Brain pericyte (primary cell): ENCODE measurements at regions not wholly inside any gene's neighbourhood (a gene's known extent, or its start where the extent isn't known, plus 50 kb on each side); places are given as distances from the start of the nearest gene placed in this dataset.

Source experiments
- DNase-seq: peaks from one replicate; pipeline ENCODE4 v3.0.0-alpha.2; 2012; ENCODE audit warnings: low read depth, low spot score

DNA sequence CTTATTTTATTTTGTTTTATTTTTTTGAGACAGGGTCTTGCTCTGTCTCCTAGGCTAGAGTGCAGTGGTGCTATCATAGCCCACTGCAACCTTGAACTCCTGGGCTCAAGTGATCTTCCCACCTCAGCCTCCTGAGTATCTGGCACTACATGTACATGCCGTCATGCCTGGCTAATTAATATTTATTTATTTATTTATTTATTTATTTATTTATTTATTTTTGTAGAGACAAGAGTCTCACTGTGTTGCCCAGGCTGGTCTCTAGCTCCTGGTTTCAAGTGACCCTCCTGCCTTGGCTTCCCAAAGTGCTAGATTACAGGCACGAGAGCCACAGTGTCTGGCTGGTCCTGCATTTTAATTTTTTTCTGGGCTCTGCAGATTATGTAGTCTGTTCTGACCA lies 84.9 kb upstream of the BCOR start:
- DNase-seq = no peak

GRCh38 chrX:40182095-40182494 lies 84.3 kb upstream of the BCOR start:
- DNase-seq = no peak

DNA sequence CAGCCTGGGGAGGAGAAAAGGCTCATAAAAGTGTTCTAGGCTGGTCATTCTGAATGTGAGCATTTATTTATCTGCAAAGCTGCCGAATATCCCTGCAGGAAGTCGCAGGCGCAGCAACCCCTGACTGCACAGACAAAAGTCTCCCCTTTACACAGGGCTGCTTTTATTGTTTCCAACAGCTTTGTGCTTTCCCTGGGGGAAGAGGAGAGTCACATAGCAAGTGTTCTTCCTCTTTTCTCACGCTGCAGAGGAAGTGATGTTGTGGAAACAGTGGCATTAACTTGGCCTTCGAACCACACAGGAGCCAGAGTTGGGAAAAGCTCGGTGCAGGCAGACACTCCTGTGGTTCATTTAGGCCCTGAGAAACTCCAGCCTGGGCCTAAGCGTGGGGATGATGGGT lies 81.5 kb upstream of the BCOR start:
- DNase-seq = no peak

- DNase-seq = no peak
Measured at GRCh38 chrX:40177942-40178715, 80.4 kb upstream of the BCOR start.

DNA sequence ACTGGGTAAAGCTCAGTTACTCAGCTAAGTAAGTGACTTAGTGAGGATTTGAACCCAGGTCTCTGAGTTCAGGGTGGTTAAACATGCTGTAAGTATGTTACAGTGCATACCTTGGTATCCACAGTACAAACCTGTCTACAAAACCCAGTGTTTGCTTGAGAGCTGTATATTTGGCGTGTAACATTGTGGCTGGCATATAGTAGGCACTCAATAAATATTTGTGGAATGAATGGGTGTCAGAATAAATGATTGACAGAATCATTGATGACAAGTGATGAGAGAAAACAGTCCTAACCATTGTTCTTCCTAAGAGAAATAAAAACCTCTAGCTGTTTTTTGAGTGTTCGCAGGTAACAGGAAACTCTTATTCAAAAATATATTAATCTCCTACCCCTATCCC lies 79.7 kb upstream of the BCOR start:
- DNase-seq = no peak

- no peak for DNase-seq
Measured at GRCh38 chrX:40177117-40177430, 79.3 kb upstream of the BCOR start.

- no peak for DNase-seq
Measured at GRCh38 chrX:40176351-40177116, 78.8 kb upstream of the BCOR start.

GRCh38 chrX:40175511-40176350 lies 78.0 kb upstream of the BCOR start:
- DNase-seq = no peak

GRCh38 chrX:40174854-40175510 lies 77.2 kb upstream of the BCOR start:
- no peak for DNase-seq

DNA sequence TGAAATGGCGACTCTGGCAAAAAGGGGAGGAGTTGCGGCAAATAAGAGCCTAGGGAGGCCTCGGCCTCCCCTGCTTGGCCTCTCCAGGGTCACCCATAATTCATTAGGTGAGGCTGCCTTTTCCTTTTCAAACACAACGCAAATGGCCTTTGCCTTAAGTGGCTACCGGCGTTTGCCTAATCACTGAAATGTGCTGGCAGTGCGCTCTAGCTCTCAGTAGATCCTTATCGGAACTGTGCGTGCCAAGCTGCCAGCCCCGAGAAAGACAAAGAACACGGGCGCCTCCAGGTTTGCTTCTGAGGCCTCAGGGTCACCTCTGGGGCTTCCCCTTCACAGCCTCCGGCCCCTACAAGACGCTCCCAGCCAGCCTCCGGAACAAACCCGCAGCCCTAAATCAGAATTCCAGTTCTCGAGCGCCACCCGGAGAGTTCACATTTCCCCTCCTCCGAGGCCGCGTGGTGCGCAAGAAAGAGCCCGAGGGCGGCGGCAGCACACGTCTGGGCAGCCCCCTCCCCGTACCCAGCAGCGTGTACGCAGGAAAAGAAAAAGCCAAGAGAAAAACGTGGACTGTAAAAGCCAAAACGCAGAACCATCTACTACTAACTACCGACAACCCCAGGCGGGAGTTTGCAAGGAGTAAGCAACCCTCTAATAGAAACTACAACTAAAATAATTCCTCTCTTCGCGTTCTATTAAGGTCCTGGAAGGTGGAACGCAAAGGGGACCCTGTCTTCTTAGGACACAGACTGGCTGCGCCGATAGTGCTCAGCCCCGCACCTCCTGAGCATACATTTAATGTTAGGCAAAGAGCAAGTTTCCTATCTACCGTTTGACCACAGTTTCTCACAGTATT lies 76.5 kb upstream of the BCOR start:
- no peak for DNase-seq

DNA sequence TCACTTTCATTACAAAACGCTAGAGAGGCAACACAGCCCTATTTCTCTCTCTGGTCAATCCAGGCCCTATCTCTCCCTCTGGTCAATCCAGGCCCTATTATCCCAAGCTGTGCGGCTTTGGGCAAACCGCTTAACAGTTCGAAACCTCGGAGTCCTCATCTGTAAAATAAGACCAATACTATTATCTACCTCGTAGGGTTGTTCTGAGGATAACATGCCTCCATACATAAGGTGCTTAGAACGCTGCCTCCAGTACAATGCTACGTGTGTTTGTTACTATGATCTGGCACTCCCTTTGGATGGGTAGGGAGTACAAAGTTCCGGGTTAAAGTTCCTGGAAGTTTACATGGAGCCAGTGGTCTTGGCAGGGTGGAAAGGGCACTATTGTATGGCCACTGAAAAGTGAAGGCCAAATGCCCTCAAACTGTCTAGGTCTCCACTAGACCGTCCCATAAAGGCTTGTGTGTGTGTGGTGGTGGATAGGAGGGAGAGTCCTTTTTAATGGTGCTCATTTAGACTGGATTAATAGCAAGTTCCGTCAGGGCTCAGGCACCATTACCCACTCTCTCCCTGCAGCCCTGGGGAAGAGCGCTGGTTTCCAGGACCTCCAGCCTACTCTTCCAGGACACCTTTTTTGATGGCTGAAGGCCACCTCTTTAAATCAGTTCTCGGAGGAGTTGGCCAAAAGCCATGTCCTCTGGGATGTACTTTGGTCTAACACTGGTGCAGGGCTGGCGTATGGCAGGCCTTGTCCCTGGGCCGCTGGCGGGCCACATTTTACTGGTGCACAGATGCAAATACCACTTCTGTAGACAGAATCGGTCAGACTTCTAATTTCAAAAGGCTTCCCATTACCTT lies 75.6 kb upstream of the BCOR start:
- no peak for DNase-seq

GRCh38 chrX:40172401-40173142 lies 74.8 kb upstream of the BCOR start:
- DNase-seq = no peak

GRCh38 chrX:40171513-40172400 lies 74.0 kb upstream of the BCOR start:
- no peak for DNase-seq

GRCh38 chrX:40170830-40171512 lies 73.2 kb upstream of the BCOR start:
- DNase-seq = no peak

- DNase-seq = no peak
Measured at GRCh38 chrX:40169193-40170101, 71.7 kb upstream of the BCOR start.

DNA sequence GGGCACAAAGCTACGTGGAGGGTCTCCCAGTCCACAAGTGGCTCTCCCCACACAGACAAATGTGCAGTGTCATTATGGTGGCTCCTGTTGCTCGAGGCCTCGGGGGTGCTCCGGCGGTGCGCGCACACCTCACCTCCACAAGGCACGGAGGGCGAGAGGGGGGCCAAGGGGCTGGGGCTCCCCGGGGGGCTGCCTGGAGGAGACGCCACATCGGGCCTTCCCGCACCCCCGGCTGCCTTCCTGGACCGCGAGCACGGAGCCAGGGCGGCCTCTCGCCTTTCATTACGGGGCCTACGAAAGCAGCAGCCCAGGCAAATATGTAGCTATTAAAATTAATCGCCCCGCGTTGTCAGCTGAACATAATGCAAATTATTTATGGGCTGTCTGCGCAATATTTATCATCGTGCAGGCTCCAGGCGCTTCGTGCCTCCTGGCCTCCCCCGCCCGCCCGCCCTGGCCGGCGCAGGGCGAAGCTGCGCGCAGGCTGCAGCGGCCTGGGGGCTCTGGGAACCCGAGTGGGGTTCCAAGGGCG lies 70.8 kb upstream of the BCOR start:
- DNase-seq = no peak
